Parathyroid adenoma (tissue), 2 donors: ENCODE measurements at regions not wholly inside any gene's neighbourhood (a gene's known extent, or its start where the extent isn't known, plus 50 kb on each side); places are given as distances from the start of the nearest gene placed in this dataset.
A peak's percentile ranks its signal among the peaks of the same experiment; 100 is the strongest.

Source experiments
- H2AFZ ChIP-seq: fragments of 300-600 bp; sonication (generic); one replicate; pipeline ENCODE4 v1.7.0; 2017; ENCODE audit warnings: antibody characterized with exemption, mild to moderate bottlenecking
- H3K27ac ChIP-seq: fragments of 300-600 bp; sonication (generic); one replicate; pipeline ENCODE4 v1.7.0; 2017
- H3K27me3 ChIP-seq: fragments of 300-600 bp; sonication (generic); one replicate; pipeline ENCODE4 v1.7.0; 2017; ENCODE audit warnings: low read length; ENCODE audit not compliant: control insufficient read depth, insufficient read depth
- H3K36me3 ChIP-seq: fragments of 300-600 bp; sonication (generic); one replicate; pipeline ENCODE4 v1.7.0; 2017; ENCODE audit warnings: low read length; ENCODE audit not compliant: control insufficient read depth, insufficient read depth
- H3K4me1 ChIP-seq: fragments of 300-600 bp; sonication (generic); one replicate; pipeline ENCODE4 v1.7.0; 2017; ENCODE audit warnings: control low read depth
- H3K4me2 ChIP-seq: fragments of 300-600 bp; sonication (generic); one replicate; pipeline ENCODE4 v1.7.0; 2017; ENCODE audit warnings: low read length
- H3K4me3 ChIP-seq: fragments of 300-600 bp; sonication (generic); one replicate; pipeline ENCODE4 v1.7.0; 2017; ENCODE audit warnings: low read depth, low read length
- H3K79me2 ChIP-seq: fragments of 300-600 bp; sonication (generic); one replicate; pipeline ENCODE4 v1.7.0; 2017; ENCODE audit warnings: control low read depth
- H3K9ac ChIP-seq: fragments of 300-600 bp; sonication (generic); one replicate; pipeline ENCODE4 v1.7.0; 2017; ENCODE audit warnings: mild to moderate bottlenecking
- H3K9me3 ChIP-seq: fragments of 300-600 bp; sonication (generic); one replicate; pipeline ENCODE4 v1.7.0; 2017; ENCODE audit warnings: low read length; ENCODE audit not compliant: control insufficient read depth
- CTCF ChIP-seq: fragments of 300-600 bp; sonication (generic); IDR thresholded peaks from one replicate; pipeline ENCODE4 v1.7.0; 2017; ENCODE audit warnings: antibody characterized with exemption, mild to moderate bottlenecking
- donor health status: primary hyperparathyroidism.

GRCh38 chr3:67294341-67294740 is 296.2 kb downstream of the KBTBD8 start:
- H3K4me1 ChIP-seq = peaks cover 34% of the 10 kb centered on the region
- no peaks in the 10 kb centered on the region for H3K9me3 ChIP-seq
- H3K4me2 ChIP-seq = no peak overlapping the region
- H3K9ac ChIP-seq = no peak overlapping the region
- no peaks in the 10 kb centered on the region for H3K36me3 ChIP-seq
- H3K27ac ChIP-seq = no peak overlapping the region
- H2AFZ ChIP-seq = no peak overlapping the region
- H3K4me3 ChIP-seq = no peak overlapping the region
- H3K79me2 ChIP-seq = no peaks in the 10 kb centered on the region
- H3K27me3 ChIP-seq = no peaks in the 10 kb centered on the region
- TF ChIP-seq CTCF = no peak

- Histone ChIP-seq H3K4me1 (peaks cover 34% of the 10 kb centered on the region), H3K4me2 (no peak overlapping the region), H3K9ac (no peak overlapping the region), H2AFZ (peak overlapping the region; percentile 60), H3K79me2 (no peaks in the 10 kb centered on the region), H3K27me3 (no peaks in the 10 kb centered on the region), H3K9me3 (no peaks in the 10 kb centered on the region), H3K27ac (peak overlapping the region; percentile 45), H3K36me3 (no peaks in the 10 kb centered on the region), H3K4me3 (no peak overlapping the region)
- TF ChIP-seq CTCF = no peak
Observed at GRCh38 chr3:67296039-67296892, 298.2 kb downstream of the KBTBD8 start.

GRCh38 chr3:67297715-67298475 is 299.8 kb downstream of the KBTBD8 start:
- Histone ChIP-seq H3K4me1 (peaks cover 20% of the 10 kb centered on the region), H3K36me3 (no peaks in the 10 kb centered on the region), H3K9ac (no peak overlapping the region), H3K79me2 (no peaks in the 10 kb centered on the region), H2AFZ (peak overlapping the region; percentile 28), H3K9me3 (no peaks in the 10 kb centered on the region), H3K4me3 (no peak overlapping the region), H3K27ac (no peak overlapping the region), H3K4me2 (no peak overlapping the region), H3K27me3 (no peaks in the 10 kb centered on the region)
- TF ChIP-seq CTCF = no peak

- peaks cover 13% of the 10 kb centered on the region for H3K4me1 ChIP-seq
- no peak overlapping the region for H3K9ac ChIP-seq
- TF ChIP-seq CTCF = no peak
- H3K4me3 ChIP-seq = no peak overlapping the region
- no peak overlapping the region for H2AFZ ChIP-seq
- no peaks in the 10 kb centered on the region for H3K27me3 ChIP-seq
- H3K9me3 ChIP-seq = no peaks in the 10 kb centered on the region
- H3K79me2 ChIP-seq = no peaks in the 10 kb centered on the region
- no peak overlapping the region for H3K4me2 ChIP-seq
- H3K27ac ChIP-seq = no peak overlapping the region
- H3K36me3 ChIP-seq = no peaks in the 10 kb centered on the region
Observed at GRCh38 chr3:67301556-67301955, 303.4 kb downstream of the KBTBD8 start.
